Panc1 (cell line): ENCODE measurements at regions not wholly inside any gene's neighbourhood (a gene's known extent, or its start where the extent isn't known, plus 50 kb on each side); places are given as distances from the start of the nearest gene placed in this dataset.

Experiments used
- ATAC-seq: fragments of 200-7000 bp; cut with Tn5 transposase; 2 replicates; pipeline ENCODE4 v1.9.1; 2020; ENCODE audit warnings: mild to moderate bottlenecking, moderate library complexity
- BruUV-seq: library from RNA; stranded (reverse); fragments of 400-500 nt; replicated peaks from 2 replicates; lab custom pipeline; 2021; lab: Mats Ljungman, UMichigan
- CTCF ChIA-PET: fragments of 300-600 bp; sonication (Branson Sonifier 250); formaldehyde crosslinking; loops from one replicate; lab custom pipeline; 2022; ENCODE audit warnings: antibody characterized with exemption; lab: Charles Lee
- POLR2A ChIA-PET: fragments of 300-600 bp; sonication (Branson Sonifier 250); formaldehyde crosslinking; loops from one replicate; lab custom pipeline; 2022; ENCODE audit warnings: antibody characterized with exemption; lab: Charles Lee
- DNase-seq: peaks from one replicate; pipeline ENCODE4 v3.0.0-alpha.2; 2010; ENCODE audit warnings: low read depth, low spot score
- H3K27ac ChIP-seq: 2 replicates; pipeline ENCODE4 v1.5.1; 2011; ENCODE audit warnings: mild to moderate bottlenecking, low read length, inconsistent platforms
- H3K27me3 ChIP-seq: fragments of 200-500 bp; sonication (Bioruptor generic); 2 replicates; pipeline ENCODE4 v1.6.0; 2014; ENCODE audit warnings: low read length, inconsistent platforms; ENCODE audit not compliant: control insufficient read depth, insufficient read depth
- H3K36me3 ChIP-seq: fragments of 200-500 bp; sonication (Bioruptor generic); 2 replicates; pipeline ENCODE4 v1.5.1; 2014; ENCODE audit warnings: inconsistent platforms, mild to moderate bottlenecking, low read length, moderate library complexity; ENCODE audit not compliant: control insufficient read depth, insufficient read depth
- H3K4me1 ChIP-seq: 2 replicates; pipeline ENCODE4 v1.5.1; 2011; ENCODE audit warnings: inconsistent platforms, mild to moderate bottlenecking, low read length, moderate library complexity; ENCODE audit not compliant: control insufficient read depth, insufficient read depth
- H3K4me3 ChIP-seq, 2 experiments: 2 replicates each; pipeline ENCODE4 v1.5.1; 2011 to 2012; ENCODE audit warnings: low read depth in 2 of 2, low read length in 2 of 2, mild to moderate bottlenecking in 2 of 2, inconsistent platforms in 1 of 2, moderate library complexity in 1 of 2
- H3K9me3 ChIP-seq: fragments of 200-500 bp; sonication (Bioruptor generic); 2 replicates; pipeline ENCODE4 v1.5.1; 2014; ENCODE audit warnings: low read depth, mild to moderate bottlenecking, inconsistent platforms, low read length, moderate library complexity; ENCODE audit not compliant: control insufficient read depth, insufficient read depth
- CTCF ChIP-seq: fragments of 450-650 bp; IDR thresholded peaks from 2 replicates; pipeline ENCODE4 v1.5.1; 2017; ENCODE audit warnings: mild to moderate bottlenecking
- POLR2AphosphoS5 ChIP-seq: IDR thresholded peaks from 2 replicates; pipeline ENCODE4 v1.6.1; 2012; ENCODE audit warnings: mild to moderate bottlenecking, low read depth, low read length, moderate library complexity
- REST ChIP-seq, 2 experiments: IDR thresholded peaks; 2 replicates each; pipeline ENCODE4 v1.6.1; 2011 to 2012; ENCODE audit warnings: low read depth in 2 of 2, control low read depth in 1 of 2, low read length in 1 of 2, mild to moderate bottlenecking in 1 of 2, moderate library complexity in 1 of 2; ENCODE audit not compliant: insufficient read depth in 1 of 2
- SIN3A ChIP-seq: IDR thresholded peaks from 2 replicates; pipeline ENCODE4 v1.6.1; 2012; ENCODE audit warnings: low read depth, mild to moderate bottlenecking, low read length, moderate library complexity, borderline replicate concordance; ENCODE audit not compliant: insufficient read depth
- TCF7L2 ChIP-seq: IDR thresholded peaks from 2 replicates; pipeline ENCODE4 v1.6.1; 2011; ENCODE audit warnings: mild to moderate bottlenecking, low read depth, low read length, inconsistent platforms
- in situ Hi-C: cut with HindIII; loops from 2 replicates; pipeline ENCODE4 v1.10.0; 2016; ENCODE audit warnings: low sequenced_read_pairs, low pct_unique_long_range_greater_than_20kb
- intact Hi-C: fragments of 100-400 bp; cut with micrococcal nuclease; formaldehyde crosslinking; loops from one replicate; pipeline ENCODE4 v1.10.0; 2022; ENCODE audit not compliant: unreplicated experiment

- ChIA-PET CTCF (no interaction called here), POLR2A (no interaction called here)
- ATAC-seq (no peak), DNase-seq (no peak)
- H3K4me3 ChIP-seq: no peak overlapping the region
- no peaks in the 10 kb centered on the region; the same call in 1 of the 2 replicates for H3K9me3 ChIP-seq
- H3K27me3 ChIP-seq: no peaks in the 10 kb centered on the region
- H3K36me3 ChIP-seq: no peaks in the 10 kb centered on the region; the same call in 1 of the 2 replicates
- no peak overlapping the region for H3K27ac ChIP-seq
- H3K4me1 ChIP-seq: no peaks in the 10 kb centered on the region
- in situ Hi-C loops (no loop called here), intact Hi-C loops (no loop called here)
- TF ChIP-seq SIN3A (no peak), REST (IDR thresholded peaks at IDR 0.05; ENCODE audit: insufficient read depth in 1 of 2, low read depth in 2 of 2, low read length in 1 of 2) (no peak), TCF7L2 (no peak), POLR2AphosphoS5 (no peak), CTCF (no peak)
- no TSS peak for BruUV-seq
These were observed 57.9 kb upstream of the ETS2 start for GRCh38 chr21:38747810-38748209.

- Histone ChIP-seq H3K9me3 (no peaks in the 10 kb centered on the region; the same call in 1 of the 2 replicates), H3K27me3 (no peaks in the 10 kb centered on the region), H3K36me3 (no peaks in the 10 kb centered on the region), H3K4me3 (no peak overlapping the region), H3K4me1 (peaks cover 5% of the 10 kb centered on the region; the same call in 1 of the 2 replicates), H3K27ac (no peak overlapping the region)
- no peak for DNase-seq
- ChIA-PET CTCF (no interaction called here), POLR2A (interaction anchor here (0.6 kb wide), 1 partner anchor 20 kb away, joined by 6 read pairs; no protein-coding TSS in a partner anchor)
- no peak for ATAC-seq
- TF ChIP-seq SIN3A (no peak), REST (IDR thresholded peaks at IDR 0.05; ENCODE audit: insufficient read depth in 1 of 2, low read depth in 2 of 2, low read length in 1 of 2) (no peak), CTCF (no peak), TCF7L2 (no peak), POLR2AphosphoS5 (no peak)
- BruUV-seq: no TSS peak
- in situ Hi-C loops (no loop called here), intact Hi-C loops (no loop called here)
These were observed 54.2 kb upstream of the ETS2 start for GRCh38 chr21:38751379-38752050.
